NCI-H2081 treated with DMSO at 0.1 percent for 48 hours (cell line): ENCODE measurements at regions not wholly inside any gene's neighbourhood (a gene's known extent, or its start where the extent isn't known, plus 50 kb on each side); places are given as distances from the start of the nearest gene placed in this dataset.

ENCODE experiments used
- DNase-seq: peaks from one replicate; lab custom pipeline; 2025; lab: John Stamatoyannopoulos, UW

DNA sequence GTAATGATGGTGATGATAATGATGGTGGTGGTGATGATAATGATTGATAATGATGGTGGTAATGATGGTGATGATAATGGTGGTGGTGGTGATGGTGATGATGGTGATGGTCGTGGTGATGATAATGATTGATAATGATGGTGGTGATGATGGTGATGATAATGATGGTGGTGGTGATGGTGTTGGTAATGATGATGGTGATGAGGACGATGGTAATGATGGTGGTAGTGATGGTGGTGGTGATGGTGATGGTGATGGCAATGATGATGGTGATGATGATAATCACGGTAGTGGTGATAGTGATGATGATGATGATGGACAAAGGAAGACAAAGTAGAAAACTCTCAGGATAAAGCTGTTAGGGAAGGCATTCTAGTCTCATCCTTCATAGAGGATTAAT, 310.5 kb downstream of the MSX2 start:
- DNase-seq = no peak

DNA sequence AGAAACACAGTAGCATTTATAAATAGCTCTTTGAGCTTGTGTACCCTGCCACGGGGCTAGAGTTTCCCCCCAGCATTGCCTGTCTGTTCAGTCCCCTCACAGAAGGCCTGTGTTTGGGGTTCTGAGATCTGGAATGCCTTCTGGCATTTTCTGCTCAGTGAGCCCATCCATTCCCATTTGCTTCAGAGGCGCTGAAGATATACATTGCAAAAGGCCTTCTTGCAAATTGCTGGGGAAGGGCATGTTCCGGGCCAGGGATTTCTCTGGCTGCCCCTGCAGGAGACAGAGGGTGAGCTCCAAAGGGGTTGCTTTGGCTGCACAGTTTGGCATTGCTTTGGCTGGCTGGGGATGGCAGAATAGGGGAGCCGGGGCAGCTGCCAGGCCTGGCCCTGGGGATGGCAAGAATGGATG, 308.4 kb downstream of the MSX2 start:
- no peak for DNase-seq

DNA sequence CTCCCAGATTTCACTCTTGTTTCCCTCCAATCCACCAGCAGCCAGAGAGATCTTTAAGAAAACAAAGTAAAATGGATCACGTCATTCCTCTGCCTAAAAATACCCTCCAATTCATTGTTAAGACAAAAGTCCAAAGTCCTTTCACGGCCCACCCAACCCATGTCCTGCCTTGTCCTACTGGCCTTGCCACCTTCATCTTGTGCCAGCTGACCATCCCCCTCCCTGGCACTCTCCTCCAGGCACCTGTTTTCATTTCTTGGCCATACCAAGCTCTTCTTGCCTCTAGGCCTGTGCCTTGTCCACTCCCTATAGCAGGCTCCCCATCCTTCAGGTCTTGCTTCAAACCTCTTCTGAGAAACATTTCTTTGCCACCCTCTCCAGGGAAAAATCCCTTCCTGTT, 307.6 kb downstream of the MSX2 start:
- no peak for DNase-seq

DNA sequence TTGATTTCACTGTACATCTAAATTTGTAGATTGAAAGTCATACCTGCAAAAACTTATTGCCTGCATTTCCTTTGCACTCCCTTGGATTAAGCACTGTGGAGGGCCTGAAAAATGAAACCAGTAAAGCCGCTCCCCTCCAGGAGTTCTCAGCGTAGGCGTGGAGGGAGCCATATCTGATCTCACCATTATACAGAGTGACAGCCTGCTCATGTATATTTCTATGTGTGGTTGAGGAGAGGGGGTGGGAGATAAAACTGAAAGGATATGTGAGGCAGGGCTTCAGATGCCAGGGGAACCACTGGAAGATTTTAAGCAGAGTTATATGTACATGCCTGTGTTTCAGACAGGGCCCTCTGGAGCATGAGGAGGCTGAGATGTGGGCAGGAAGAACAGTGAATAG, 303.0 kb downstream of the MSX2 start:
- no peak for DNase-seq

DNA sequence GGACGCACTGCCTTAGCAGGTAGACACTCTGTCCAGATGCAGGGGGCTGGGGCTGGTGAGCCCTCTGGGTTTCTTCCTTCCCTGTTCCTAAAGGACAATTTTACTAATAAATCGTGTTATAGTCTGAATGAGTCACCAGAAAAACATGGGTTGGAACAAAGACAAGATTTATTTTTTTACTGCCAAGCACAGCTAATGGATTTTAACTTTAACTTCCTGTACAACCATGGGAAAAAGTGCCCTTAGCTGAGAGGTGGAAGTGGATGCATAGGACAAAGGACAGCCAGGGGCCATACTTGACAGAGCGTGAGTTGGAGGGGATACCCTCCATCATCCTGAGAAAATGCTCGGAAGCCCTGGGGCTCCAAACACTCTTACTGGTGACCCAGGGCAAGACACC, 300.7 kb downstream of the MSX2 start:
- DNase-seq = no peak

DNA sequence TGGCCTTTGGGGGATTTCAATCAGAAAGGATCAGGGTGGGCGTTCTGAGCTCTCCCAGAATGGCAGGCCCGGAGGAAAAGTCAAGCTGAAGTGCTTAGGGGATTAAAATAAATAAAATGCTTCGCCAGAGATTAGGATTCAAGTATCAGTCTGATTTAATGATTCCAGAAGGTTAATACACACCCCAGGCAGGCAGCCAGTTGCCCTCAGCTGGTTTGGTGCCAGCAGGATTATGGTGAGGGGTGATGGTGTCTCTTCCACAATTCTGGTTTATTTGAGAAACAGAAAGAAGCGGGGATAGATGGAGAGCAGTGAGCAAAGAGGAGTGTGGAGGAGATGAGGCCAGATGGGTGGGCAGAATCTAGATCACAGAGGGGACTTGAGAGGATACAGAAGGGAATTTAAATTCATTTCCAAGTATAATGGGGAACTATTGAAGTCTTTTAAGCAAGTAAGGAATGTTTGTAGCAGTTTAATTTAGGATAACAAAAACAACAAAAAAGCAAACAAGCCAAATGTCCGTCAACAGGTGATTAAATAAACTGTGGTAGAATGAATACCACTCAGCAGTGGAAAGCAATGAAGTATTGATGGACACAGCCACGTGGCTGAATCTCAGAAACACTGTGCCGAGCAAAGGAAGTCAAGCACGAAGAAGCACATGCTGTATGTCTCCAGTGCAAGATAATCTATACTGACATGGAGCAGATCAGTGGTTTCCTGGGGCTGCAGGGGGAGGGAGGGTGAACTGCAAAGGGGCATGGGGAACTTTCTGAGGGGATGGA, 297.7 kb downstream of the MSX2 start:
- DNase-seq = no peak

DNA sequence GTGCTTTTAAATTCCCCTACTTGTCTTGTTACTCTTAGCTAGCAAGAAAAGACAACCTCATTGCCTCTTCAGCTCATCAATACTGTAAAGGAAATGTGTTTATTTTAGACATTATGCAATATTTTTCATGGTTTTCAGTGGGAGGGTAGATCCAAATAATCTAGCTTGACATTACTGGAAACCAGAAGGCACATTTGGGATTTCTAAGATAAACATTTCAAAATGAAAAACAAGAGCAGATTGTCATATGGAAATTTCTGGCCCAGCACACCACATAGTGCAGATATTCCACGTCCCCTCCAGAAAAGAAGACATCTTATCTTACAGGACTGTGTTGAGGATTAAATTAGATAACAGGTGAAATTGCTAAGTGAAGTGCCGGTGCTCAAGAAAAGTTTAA, 296.9 kb downstream of the MSX2 start:
- no peak for DNase-seq

DNA sequence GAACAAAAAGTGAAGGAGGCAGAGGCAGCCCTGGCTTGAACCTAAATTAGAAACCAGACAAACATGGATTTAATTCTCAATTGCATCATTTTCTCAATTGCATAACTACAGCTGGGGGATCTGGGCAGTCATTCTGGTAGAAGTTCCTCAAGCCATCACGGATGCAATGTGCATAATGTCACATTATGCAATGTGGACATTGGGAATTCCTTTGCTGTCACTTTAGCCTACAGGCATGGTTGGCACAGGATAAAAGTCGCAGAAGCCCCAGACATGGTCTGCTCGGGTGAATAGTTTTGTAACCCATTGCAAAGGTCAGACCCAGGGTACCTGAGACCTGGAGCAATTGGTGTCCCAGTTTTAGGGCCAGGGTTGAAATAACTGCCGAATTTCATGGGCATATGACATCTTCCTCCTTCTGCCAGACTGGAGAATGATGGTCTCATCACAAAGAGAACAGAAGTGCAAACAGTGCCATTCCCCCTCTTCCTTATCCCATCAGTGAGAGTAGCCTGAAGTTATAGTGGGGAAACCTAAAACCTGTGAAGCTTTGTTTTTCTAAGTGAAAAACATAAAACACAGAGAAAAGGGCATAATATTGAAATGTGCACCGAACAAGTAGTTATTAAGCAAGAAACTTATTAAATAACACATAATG, 290.8 kb downstream of the MSX2 start:
- no peak for DNase-seq

DNA sequence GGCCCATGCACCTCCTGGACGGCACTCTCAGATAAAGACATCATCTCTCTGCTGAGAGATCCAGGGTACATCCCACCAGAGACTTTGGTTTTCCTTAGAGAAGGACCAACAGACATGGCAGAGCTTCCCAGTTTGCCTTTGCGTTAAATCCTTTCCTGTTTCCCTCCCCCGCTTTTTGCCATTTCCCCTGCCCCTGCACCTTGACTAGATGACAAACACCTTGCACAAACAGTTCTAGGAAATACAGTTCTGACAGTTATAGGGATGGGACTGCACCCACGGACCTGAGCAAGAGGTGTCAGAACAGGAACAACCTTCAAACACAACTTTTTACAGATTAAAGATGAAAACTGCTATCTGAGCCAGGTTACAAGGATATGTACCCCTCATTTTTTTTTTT, 288.9 kb downstream of the MSX2 start:
- no peak for DNase-seq

DNA sequence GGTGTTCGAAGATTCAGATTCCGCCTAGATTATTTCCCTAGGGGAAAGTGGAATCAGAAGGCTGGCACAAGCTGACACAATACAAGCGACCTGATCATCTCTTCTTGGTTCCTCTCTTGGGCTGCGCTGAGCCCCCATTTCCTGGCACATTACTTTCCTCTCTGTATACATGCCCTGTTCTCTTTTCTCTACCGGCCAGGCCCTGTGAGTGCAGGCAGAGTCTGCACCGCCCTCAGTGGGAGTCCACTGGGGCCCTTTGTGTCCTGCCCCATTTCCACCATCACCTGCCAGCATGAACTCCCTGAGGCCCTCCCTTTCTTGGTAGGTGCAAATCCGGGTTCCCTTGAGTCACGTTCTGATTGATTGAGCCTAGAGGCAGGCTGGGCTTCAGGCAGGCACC, 287.9 kb downstream of the MSX2 start:
- DNase-seq = no peak

DNA sequence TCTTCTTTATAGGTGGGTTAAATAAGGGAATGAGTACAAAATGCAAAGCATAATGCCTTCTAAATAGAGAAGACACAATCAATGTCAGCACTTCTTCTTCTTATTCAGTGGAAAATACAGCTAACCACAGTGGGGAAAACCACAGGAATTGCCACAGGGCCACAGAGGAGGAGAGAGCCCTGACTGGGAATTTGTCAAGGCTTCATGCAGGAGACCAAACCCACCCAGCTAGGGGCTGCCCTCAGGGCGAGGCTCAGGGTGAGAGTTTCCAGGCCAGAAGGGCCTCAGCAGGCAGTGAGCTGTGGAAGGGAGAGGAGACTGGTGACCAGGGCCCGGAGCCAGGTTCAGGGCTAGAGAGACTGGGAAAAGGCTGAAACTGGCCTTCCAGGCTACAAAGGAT, 279.1 kb downstream of the MSX2 start:
- DNase-seq = no peak

DNA sequence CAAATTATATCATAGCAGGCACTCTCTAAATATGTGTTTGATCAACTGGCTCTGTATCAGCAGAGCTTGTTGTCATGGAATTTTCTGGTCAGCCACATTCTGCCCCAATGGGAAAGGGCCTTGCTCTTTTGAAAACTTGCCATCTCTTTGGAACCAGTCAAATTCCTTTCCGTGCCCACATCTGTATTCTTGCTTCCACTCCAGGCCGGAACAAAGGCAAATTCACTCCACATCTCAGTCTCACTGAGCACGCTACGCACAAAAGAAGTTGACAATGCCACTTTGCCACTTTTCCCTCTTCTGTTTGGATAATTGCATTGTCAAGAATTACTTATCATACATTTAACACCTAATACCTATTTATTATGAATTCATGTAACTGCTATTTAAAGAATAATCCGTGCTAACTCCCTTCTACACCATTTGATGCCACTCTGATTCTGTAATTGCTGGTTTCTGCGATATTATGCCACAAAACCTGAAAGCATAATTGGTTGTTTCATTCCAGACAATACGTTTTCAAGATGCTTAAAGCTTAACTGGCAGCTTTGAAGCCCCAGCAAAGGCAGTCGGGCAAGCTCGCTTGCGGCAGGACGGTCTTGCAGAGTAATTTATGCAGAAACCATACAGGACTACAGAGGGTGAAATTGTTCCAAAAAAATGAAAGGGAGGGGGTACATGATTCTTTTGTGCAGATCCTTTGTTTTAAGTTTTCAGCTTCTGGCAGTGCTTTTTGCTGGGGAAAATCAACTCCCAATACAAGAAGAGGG, 277.7 kb downstream of the MSX2 start:
- DNase-seq = no peak

DNA sequence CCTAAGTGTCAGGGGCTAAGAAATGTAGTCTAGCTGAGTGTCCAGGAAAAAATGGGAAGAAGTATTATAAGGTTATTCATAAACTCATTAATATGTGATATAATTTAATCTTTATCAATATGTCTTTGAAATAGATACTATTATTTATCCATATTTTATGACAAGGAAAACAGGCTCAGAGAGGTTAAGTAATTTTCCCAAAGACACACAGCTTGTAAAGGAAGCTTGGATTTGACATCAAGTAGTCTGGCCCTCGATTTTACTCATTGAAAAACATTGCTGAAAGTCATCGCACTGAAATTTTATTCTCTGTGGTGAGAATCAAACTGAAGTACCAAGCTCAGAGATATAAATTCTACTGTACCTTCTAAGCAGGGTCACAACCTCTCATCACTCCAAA, 276.9 kb downstream of the MSX2 start:
- no peak for DNase-seq

DNA sequence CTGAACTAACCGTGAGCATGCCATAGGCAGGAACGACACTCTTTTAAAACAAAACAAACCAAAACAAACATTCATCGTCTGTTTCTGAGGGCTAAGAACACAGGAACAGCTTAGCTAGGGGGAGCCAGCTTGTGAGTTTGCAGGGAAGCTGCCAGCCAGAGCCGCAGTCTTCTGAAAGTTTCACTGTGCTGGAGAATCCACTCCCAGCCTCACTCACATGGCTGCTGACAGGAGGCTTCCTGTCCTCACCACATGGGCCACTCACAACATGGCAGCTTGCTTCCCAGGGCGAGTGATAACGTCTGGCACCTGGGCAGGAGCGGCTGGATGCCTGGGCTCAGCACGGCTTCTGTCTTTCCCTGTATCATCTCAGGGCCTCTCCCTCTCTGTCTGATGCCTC, 275.2 kb downstream of the MSX2 start:
- DNase-seq = no peak

DNA sequence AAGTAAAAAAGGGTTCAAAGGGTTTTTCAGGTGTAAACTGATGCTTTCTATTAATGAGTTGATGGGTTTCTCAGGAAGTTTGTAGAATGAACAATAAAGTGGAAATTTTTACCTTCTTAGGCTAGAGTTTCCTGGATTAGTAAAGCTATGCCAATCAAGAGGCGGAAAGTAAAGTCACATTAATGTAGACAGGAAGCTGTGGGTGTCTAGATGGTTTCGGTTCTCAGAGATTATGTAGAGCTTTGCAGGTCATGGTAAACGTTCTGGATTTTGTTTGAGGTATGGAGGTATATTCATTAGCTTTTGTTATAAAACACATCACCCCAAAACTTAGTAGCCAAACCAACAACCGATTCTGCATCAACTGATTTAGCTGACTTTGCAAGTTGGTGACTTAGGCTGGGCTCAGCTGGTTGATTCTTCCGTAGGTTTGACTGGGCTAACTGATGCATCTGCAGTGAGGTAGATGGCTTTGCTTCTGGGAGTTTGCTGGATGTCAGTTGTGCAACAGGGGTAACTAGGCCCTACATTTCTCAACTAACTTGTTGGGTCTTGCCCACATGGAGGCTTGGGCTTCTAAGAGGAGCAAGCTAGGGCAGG, 273.8 kb downstream of the MSX2 start:
- DNase-seq = no peak

DNA sequence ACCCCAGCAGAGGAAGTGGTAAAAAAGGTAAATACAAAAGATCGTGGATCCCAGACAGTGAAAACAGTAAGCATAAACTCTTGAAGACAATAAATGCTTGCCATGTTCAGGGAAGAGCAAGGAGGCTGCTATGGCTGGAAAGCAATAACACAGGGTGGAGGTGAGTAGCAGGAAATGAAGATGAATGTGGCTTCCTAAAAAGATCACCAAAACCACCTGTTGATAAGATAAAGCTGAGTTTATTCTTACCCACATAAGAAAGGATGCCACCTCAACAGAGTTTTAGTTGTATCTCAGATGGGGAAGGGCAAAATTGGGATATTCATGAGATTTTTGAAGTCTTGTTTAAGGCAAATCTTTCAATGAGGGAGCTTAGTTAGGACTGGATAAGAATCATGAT, 273.3 kb downstream of the MSX2 start:
- DNase-seq = no peak

DNA sequence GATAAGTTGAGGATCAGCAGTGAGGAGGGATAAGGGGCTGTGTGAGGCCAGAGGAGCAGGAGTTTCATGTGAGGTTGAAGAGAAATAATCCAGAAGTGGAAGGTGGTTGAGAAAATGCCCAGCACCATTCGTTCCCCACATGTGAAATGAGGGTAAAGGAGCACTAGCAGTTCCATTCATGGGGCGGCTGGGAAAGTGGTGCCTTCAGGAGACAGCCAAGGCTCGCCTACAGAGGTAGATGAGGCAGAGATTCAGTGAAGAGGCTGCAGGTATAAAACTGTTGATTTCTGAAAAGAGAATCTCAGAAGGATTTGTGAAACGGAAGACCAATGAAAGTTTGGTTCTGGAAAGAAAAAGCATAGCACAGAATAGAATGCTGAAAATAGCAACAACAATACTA, 272.6 kb downstream of the MSX2 start:
- DNase-seq = no peak

DNA sequence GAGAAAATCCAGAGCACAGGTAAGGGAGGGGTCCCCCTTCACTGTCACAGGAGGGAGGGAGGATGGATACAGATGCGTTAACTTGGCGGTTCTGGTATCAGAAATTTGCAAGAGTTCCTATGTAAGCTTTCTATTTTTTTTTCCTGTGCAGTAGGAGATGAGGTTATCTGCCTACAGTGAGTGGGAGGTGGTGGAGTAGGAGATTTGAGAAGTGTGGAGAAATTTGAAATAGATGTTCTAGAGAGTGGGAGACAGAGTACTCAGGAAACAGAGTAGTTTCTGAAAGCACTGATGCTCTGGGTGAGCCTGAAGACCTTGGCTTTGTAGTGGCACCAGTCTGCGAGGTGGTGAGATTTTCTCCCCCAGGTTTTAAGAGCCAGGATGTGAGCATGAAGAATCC, 271.4 kb downstream of the MSX2 start:
- no peak for DNase-seq

DNA sequence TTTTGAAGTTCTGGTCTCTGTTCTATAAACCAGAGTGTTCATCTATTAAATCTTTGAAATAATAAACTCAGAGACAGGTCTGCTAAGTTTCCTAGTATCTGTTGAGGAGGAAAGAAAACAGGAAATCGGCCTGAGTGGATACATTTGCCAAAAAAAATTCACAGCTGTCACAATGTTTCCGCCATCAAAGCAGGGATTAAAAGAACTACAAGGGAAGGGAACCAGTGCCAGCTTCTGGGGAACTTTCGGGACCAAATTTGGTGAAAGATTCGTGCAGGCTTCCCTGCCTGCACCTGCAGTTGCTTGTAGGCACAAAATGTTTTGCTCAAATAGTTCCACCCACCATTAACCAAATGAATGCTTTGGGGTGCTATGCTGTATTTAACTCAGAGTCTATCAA, 267.5 kb downstream of the MSX2 start:
- no peak for DNase-seq

DNA sequence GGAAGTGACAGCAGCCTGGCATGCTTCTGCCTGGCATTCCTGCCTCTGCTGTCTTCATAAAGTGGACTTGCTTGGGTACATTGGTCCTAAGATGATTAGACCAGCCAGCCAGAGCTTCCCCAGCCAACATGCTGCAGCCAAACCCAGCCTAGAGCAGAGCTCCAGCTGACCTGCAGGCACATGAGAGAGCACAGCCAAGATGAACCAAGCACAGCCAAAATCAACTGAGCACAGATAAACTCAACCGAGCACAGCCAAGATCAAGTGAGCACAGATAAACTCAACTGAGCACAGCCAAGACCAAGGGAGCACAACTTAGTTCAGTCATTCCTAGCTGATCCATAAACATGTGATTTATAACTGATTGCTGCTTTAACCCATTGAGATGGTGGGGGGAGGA, 266.5 kb downstream of the MSX2 start:
- no peak for DNase-seq

DNA sequence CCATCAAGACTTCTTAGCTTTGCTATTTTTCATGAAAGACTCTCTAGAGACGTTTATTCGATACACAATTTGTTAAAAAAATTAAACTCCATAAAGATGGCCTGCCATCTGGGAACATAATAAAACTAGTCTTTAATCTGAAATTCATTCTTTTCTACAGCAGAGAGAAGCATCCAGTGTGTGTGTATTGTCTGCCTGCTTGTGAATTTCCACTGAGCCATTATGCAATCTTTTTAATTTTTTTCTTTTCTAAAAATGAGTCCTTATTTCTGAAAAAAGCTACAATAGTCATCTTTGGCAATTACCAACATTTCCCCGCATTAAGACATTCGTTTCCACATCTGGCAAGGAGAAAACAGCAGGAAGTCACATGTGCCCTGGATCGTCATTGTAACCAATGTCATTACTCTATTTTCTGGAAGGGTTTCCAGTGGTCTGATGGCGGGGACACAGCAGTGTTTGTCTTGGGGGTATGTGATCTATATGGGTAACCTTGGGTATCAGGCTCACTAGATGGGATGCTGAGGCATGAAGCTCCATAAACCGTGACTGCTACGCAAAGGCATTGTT, 263.1 kb downstream of the MSX2 start:
- no peak for DNase-seq

DNA sequence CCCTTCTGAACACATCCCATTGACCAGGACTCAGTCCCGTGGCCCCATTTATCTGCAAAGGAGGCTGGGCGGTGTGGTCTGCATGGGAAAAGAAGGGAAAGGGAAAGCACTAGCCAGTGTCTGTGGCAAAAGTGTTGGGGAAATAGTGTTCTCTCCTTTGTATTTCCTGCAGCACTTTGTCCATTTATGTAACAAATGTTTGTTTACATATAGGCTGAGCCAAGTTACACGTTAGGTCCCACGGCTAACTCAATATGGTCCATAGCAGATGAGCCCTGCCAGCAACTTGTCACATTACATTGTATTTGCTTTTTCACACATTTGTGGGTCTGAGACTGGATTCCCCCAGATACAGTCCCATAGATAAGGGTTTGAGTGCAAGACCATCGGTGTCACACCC, 260.5 kb downstream of the MSX2 start:
- no peak for DNase-seq

DNA sequence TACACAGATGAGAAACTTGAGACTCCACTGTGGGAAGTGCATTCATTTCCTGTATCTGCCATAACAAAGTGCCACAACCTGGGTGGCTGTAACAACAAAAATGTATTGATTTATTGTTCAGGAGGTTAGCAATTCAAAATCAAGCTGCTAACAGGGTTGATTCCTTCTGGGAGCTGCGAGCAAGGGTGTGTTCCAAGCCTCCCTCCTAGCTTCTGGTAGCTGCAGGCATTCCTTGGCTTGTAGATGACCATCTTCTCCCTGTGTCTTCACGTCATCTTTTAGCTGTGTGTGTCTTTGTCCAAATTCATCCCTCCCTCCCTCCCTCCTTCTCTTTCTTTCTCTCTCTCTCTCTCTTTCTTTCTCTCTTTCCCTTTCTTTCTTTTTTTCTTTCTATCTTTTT, 258.1 kb downstream of the MSX2 start:
- DNase-seq = no peak
